ENCODE measurements at regions not wholly inside any gene's neighbourhood (a gene's known extent, or its start where the extent isn't known, plus 50 kb on each side); places are given as distances from the start of the nearest gene placed in this dataset.

DNA sequence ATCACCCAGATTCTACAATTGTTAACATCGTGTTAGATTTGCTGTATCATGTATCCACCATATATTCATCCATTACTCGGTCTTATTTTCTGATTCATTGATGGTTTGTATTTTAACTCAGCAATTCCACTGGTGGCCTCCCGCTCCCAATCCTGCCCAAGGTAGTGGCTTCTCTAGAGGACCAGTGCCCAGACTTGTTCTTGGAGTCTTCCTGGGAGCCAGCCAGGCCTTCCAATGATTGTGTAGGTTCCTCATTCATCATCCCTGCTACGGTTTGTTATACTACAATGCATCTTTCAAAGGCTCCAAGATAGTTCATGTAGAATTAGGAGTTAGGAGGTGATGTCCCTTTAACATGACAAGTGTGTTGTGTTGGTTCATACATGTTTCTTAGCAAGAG, 451.1 kb downstream of the SETD4 start:
- H3K4me3 ChIP-seq (ENCODE audit: low read depth, low read length), result no peak overlapping the region
- no peak for TF ChIP-seq CTCF (IDR thresholded peaks at IDR 0.05; ENCODE audit: low read depth, low read length)

DNA sequence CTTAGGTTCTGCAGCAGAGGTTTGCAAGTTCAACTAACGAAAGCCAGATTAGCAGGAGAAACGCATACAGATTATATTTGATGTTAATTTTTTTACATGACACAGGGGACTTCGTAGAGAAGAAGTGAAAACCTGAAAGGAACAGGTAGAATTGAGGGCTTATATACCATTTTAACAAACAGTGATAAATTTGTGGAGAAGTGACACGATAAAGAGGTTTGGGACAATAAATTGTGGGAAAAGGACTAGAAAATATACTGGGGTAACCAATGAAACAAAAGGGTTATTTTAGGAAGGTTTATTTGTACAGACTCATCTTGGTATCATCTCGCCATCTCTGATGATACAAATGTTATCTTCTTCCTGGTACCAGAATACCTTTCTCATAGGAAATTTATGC, 452.9 kb downstream of the SETD4 start:
- H3K4me3 ChIP-seq (ENCODE audit: low read depth, low read length), result no peak overlapping the region
- no peak for TF ChIP-seq CTCF (IDR thresholded peaks at IDR 0.05; ENCODE audit: low read depth, low read length)

GRCh38 chr21:35606578-35606977, 453.7 kb downstream of the SETD4 start:
- TF ChIP-seq CTCF (IDR thresholded peaks at IDR 0.05; ENCODE audit: low read depth, low read length), result no peak
- H3K4me3 ChIP-seq (ENCODE audit: low read depth, low read length), result no peak overlapping the region

- TF ChIP-seq CTCF (IDR thresholded peaks at IDR 0.05; ENCODE audit: low read depth, low read length), result no peak
- no peak overlapping the region for H3K4me3 ChIP-seq (ENCODE audit: low read depth, low read length)
Measured at GRCh38 chr21:35606146-35606545, 454.2 kb downstream of the SETD4 start.

GRCh38 chr21:35603494-35603893, 456.8 kb downstream of the SETD4 start:
- TF ChIP-seq CTCF (IDR thresholded peaks at IDR 0.05; ENCODE audit: low read depth, low read length), result no peak
- H3K4me3 ChIP-seq (ENCODE audit: low read depth, low read length), result no peak overlapping the region

- no peak for TF ChIP-seq CTCF (IDR thresholded peaks at IDR 0.05; ENCODE audit: low read depth, low read length)
- no peak overlapping the region for H3K4me3 ChIP-seq (ENCODE audit: low read depth, low read length)
Measured at GRCh38 chr21:35602811-35603362, 457.4 kb downstream of the SETD4 start.

DNA sequence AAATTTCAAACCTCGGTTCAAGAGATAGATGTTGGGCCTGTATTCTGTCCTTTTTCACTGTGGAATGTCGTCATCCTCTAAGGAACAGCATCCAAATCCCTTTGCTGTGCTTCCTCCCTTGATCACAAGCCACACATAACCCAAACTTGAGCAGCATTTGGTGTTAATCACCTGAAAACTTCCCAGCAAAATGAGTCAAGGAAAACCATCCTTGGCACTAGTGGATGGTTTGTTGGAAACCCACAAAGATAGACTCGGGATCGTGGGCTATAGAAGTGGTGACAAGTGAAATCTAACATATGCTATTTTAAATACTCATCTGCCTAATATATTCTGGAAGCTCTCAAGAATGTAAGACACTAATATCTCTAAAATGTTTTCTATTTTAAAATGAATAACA, 459.1 kb downstream of the SETD4 start:
- no peak overlapping the region for H3K4me3 ChIP-seq (ENCODE audit: low read depth, low read length)
- no peak for TF ChIP-seq CTCF (IDR thresholded peaks at IDR 0.05; ENCODE audit: low read depth, low read length)
